PC-3 (cell line): ENCODE measurements at regions not wholly inside any gene's neighbourhood (a gene's known extent, or its start where the extent isn't known, plus 50 kb on each side); places are given as distances from the start of the nearest gene placed in this dataset.

Source experiments
- ATAC-seq: fragments of 200-7000 bp; cut with Tn5 transposase; 2 replicates; pipeline ENCODE4 v1.9.1; 2020; ENCODE audit warnings: mild to moderate bottlenecking, moderate library complexity
- BruUV-seq: library from RNA; stranded (reverse); fragments of 400-500 nt; replicated peaks from 2 replicates; lab custom pipeline; 2021; lab: Mats Ljungman, UMichigan
- CTCF ChIA-PET: fragments of 300-600 bp; sonication (Branson Sonifier 250); formaldehyde crosslinking; loops from one replicate; lab custom pipeline; 2022; ENCODE audit warnings: antibody characterized with exemption; lab: Charles Lee
- POLR2A ChIA-PET: fragments of 300-600 bp; sonication (Branson Sonifier 250); formaldehyde crosslinking; loops from one replicate; lab custom pipeline; 2022; ENCODE audit warnings: antibody characterized with exemption; ENCODE audit not compliant: unreplicated experiment; lab: Charles Lee
- DNase-seq: peaks from one replicate; pipeline ENCODE4 v3.0.0-alpha.2; 2015
- H2AFZ ChIP-seq: fragments of 300-600 bp; sonication (generic); 2 replicates; pipeline ENCODE4 v1.6.0; 2016; ENCODE audit warnings: antibody characterized with exemption, low read length
- H3F3A ChIP-seq: fragments of 300-600 bp; sonication (generic); one replicate; pipeline ENCODE4 v1.6.0; 2017; ENCODE audit warnings: antibody characterized with exemption, low read length, control low read depth, mild to moderate bottlenecking; ENCODE audit not compliant: unreplicated experiment
- H3K27ac ChIP-seq: fragments of 300-600 bp; sonication (generic); 2 replicates; pipeline ENCODE4 v1.5.1; 2016; ENCODE audit warnings: mild to moderate bottlenecking, low read length
- H3K27me3 ChIP-seq: fragments of 300-600 bp; sonication (generic); 2 replicates; pipeline ENCODE4 v1.6.1; 2016; ENCODE audit warnings: low read length, mixed read lengths
- H3K36me3 ChIP-seq: fragments of 300-600 bp; sonication (generic); 2 replicates; pipeline ENCODE4 v1.6.1; 2016; ENCODE audit warnings: low read depth, mixed run types, low read length, mixed read lengths
- H3K4me1 ChIP-seq: fragments of 300-600 bp; sonication (generic); 2 replicates; pipeline ENCODE4 v1.5.1; 2016; ENCODE audit warnings: low read length; ENCODE audit not compliant: insufficient read depth
- H3K4me2 ChIP-seq: fragments of 300-600 bp; sonication (generic); 2 replicates; pipeline ENCODE4 v1.6.0; 2016; ENCODE audit warnings: low read length
- H3K4me3 ChIP-seq: fragments of 300-600 bp; sonication (generic); 2 replicates; pipeline ENCODE4 v1.5.1; 2016; ENCODE audit warnings: mild to moderate bottlenecking, low read length, mixed read lengths
- H3K79me2 ChIP-seq: fragments of 300-600 bp; sonication (generic); 2 replicates; pipeline ENCODE4 v1.6.1; 2017; ENCODE audit warnings: low read length, mixed read lengths
- H3K9ac ChIP-seq: fragments of 300-600 bp; sonication (generic); 2 replicates; pipeline ENCODE4 v1.6.0; 2016; ENCODE audit warnings: mild to moderate bottlenecking, low read length
- H3K9me2 ChIP-seq: fragments of 300-600 bp; sonication (generic); replicated peaks from 2 replicates; pipeline ENCODE4 v1.6.1; 2016; ENCODE audit warnings: mixed run types, low read length, mixed read lengths
- H3K9me3 ChIP-seq: fragments of 300-600 bp; sonication (generic); 2 replicates; pipeline ENCODE4 v1.6.1; 2016; ENCODE audit warnings: low read length, mixed read lengths
- H4K20me1 ChIP-seq: fragments of 300-600 bp; sonication (generic); 2 replicates; pipeline ENCODE4 v1.6.1; 2016; ENCODE audit warnings: low read length, mixed read lengths
- CTCF ChIP-seq: fragments of 300-600 bp; sonication (generic); conservative IDR thresholded peaks from 2 replicates; pipeline ENCODE4 v1.5.1; 2017; ENCODE audit warnings: antibody characterized with exemption, low read depth, mild to moderate bottlenecking, low read length
- EZH2 ChIP-seq: fragments of 300-600 bp; sonication (generic); IDR thresholded peaks from one replicate; pipeline ENCODE4 v1.6.1; 2017; ENCODE audit warnings: antibody characterized with exemption, mild to moderate bottlenecking, low read length; ENCODE audit not compliant: unreplicated experiment
- EZH2phosphoT487 ChIP-seq: fragments of 300-600 bp; sonication (generic); IDR thresholded peaks from 2 replicates; pipeline ENCODE4 v1.6.1; 2018; ENCODE audit warnings: mild to moderate bottlenecking, antibody characterized with exemption, low read length, borderline replicate concordance
- intact Hi-C: fragments of 100-400 bp; cut with micrococcal nuclease; formaldehyde crosslinking; loops from 2 replicates; pipeline ENCODE4 v1.9.0; 2023

GRCh38 chr2:204331988-204332387 lies 213.3 kb upstream of the PARD3B start:
- Histone ChIP-seq H3K4me2 (no peak overlapping the region), H2AFZ (no peak overlapping the region), H3K4me1 (peaks cover 10% of the 10 kb centered on the region; the same call in 1 of the 2 replicates), H4K20me1 (no peaks in the 10 kb centered on the region), H3K79me2 (no peaks in the 10 kb centered on the region), H3K4me3 (no peak overlapping the region), H3K9me2 (no peaks in the 10 kb centered on the region), H3K9ac (no peak overlapping the region), H3K9me3 (no peaks in the 10 kb centered on the region), H3K27ac (0 out of 2 replicates have a peak overlapping the region, but pooled peaks have one; percentile 19), H3K27me3 (no peaks in the 10 kb centered on the region), H3F3A (no peaks in the 10 kb centered on the region), H3K36me3 (no peaks in the 10 kb centered on the region)
- DNase-seq (no peak), ATAC-seq (no peak)
- TF ChIP-seq CTCF: no peak
- no peak for TF ChIP-seq EZH2
- TF ChIP-seq EZH2phosphoT487: no peak
- CTCF ChIA-PET: no interaction called here
- intact Hi-C loops: no loop called here
- POLR2A ChIA-PET: no interaction called here
- no TSS peak for BruUV-seq

DNA sequence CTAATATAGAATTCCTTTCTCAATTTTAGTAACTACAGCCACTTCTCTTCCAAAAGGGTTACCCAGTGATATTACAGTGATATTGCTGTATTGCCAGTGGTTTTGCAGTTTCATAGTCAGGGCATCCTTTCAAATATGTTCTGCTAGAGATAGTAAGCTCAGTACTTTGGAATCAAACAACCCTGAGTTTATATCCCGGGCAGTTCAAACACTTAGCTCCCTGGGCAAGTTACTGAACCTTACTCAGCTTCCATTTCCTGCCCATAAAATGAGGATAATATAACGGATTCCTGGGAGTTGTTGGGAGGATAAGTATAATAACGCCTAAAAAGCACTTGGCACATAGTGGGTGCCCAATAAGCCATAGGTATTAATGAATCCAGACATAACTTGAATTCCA lies 212.6 kb upstream of the PARD3B start:
- Histone ChIP-seq H3K4me3 (no peak overlapping the region), H3K9me2 (no peaks in the 10 kb centered on the region), H3K9me3 (no peaks in the 10 kb centered on the region), H3K4me1 (peaks cover 12% of the 10 kb centered on the region), H3K27me3 (no peaks in the 10 kb centered on the region), H4K20me1 (no peaks in the 10 kb centered on the region), H2AFZ (no peak overlapping the region), H3K79me2 (no peaks in the 10 kb centered on the region), H3F3A (no peaks in the 10 kb centered on the region), H3K27ac (peak overlapping the region; percentile 19), H3K4me2 (no peak overlapping the region), H3K36me3 (no peaks in the 10 kb centered on the region), H3K9ac (no peak overlapping the region)
- BruUV-seq: no TSS peak
- ChIA-PET CTCF (no interaction called here), POLR2A (interaction anchor here (0.5 kb wide), 1 partner anchor 309 kb away, joined by 4 read pairs; no protein-coding TSS in a partner anchor)
- intact Hi-C loops: no loop called here
- TF ChIP-seq EZH2: no peak
- TF ChIP-seq CTCF: no peak
- no peak for TF ChIP-seq EZH2phosphoT487
- ATAC-seq (peak; percentile 92), DNase-seq (peak; percentile 21)

DNA sequence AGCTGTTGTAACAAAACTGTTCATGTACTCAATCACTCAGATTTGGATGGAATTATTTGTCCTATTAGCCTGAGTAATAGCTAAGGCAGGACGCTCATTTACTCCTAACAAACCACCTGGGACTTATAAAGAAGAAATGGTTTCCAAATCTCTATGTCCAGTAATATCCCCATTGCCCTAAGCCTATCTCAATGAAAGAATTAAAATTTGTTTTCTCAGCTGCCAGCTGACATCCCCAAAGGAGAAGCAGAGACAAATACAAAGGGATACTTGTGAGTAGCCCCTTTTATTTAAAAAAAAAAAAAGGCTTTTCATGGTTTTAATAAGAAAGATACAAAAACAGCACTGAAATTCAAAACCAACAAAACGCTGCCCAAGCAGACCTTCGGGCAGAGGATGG lies 211.4 kb upstream of the PARD3B start:
- TF ChIP-seq EZH2phosphoT487 (no peak), EZH2 (no peak), CTCF (no peak)
- Histone ChIP-seq H4K20me1 (no peaks in the 10 kb centered on the region), H3F3A (no peaks in the 10 kb centered on the region), H3K9me2 (no peaks in the 10 kb centered on the region), H3K36me3 (no peaks in the 10 kb centered on the region), H3K4me1 (peaks cover 23% of the 10 kb centered on the region), H3K79me2 (no peaks in the 10 kb centered on the region), H3K27me3 (no peaks in the 10 kb centered on the region), H3K9me3 (no peaks in the 10 kb centered on the region), H2AFZ (no peak overlapping the region), H3K9ac (no peak overlapping the region), H3K27ac (no peak overlapping the region), H3K4me2 (no peak overlapping the region), H3K4me3 (no peak overlapping the region)
- ChIA-PET POLR2A (no interaction called here), CTCF (no interaction called here)
- no TSS peak for BruUV-seq
- ATAC-seq (no peak), DNase-seq (no peak)
- intact Hi-C loops: no loop called here
